ENCODE measurements at regions not wholly inside any gene's neighbourhood (a gene's known extent, or its start where the extent isn't known, plus 50 kb on each side); places are given as distances from the start of the nearest gene placed in this dataset.

DNA sequence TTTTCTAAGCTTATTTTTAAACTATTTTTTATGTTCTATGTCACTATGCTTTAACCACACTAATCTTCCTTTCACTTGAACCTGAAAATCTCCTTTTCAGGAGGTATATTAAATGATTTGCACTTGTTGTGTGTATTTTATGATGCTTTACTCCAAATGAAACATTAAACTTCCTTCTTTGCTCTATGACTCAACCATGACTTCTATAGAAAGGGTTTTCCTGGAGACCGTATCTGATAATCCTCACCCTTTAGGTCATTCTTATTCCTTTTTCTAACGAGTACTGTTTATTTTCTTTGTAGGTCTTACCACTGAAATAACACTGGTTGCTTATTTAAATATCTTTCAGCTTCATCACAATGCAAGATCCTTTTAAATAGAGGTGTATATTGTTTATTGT is 1163.2 kb downstream of the PCDH18 start:
- no peaks in the 10 kb centered on the region for H3K9me3 Mint-ChIP-seq (ENCODE audit: unreplicated experiment)
- TF ChIP-seq, protein P1, sequence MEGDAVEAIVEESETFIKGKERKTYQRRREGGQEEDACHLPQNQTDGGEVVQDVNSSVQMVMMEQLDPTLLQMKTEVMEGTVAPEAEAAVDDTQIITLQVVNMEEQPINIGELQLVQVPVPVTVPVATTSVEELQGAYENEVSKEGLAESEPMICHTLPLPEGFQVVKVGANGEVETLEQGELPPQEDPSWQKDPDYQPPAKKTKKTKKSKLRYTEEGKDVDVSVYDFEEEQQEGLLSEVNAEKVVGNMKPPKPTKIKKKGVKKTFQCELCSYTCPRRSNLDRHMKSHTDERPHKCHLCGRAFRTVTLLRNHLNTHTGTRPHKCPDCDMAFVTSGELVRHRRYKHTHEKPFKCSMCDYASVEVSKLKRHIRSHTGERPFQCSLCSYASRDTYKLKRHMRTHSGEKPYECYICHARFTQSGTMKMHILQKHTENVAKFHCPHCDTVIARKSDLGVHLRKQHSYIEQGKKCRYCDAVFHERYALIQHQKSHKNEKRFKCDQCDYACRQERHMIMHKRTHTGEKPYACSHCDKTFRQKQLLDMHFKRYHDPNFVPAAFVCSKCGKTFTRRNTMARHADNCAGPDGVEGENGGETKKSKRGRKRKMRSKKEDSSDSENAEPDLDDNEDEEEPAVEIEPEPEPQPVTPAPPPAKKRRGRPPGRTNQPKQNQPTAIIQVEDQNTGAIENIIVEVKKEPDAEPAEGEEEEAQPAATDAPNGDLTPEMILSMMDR (IDR thresholded peaks at IDR 0.05; ENCODE audit: partially characterized antibody, unreplicated experiment): no peak
- H3K27ac Mint-ChIP-seq (ENCODE audit: unreplicated experiment): no peak overlapping the region
- H3K4me1 Mint-ChIP-seq (ENCODE audit: low read depth, unreplicated experiment): no peaks in the 10 kb centered on the region
- H3K4me3 Mint-ChIP-seq (ENCODE audit: unreplicated experiment): no peak overlapping the region
- H3K36me3 Mint-ChIP-seq (ENCODE audit: unreplicated experiment): no peaks in the 10 kb centered on the region
- H3K27me3 Mint-ChIP-seq (ENCODE audit: unreplicated experiment): no peaks in the 10 kb centered on the region
- no peak for DNase-seq

GRCh38 chr4:136357556-136357955 is 1174.7 kb downstream of the PCDH18 start:
- Mint-ChIP-seq H3K4me3 (ENCODE audit: unreplicated experiment) (no peak overlapping the region), H3K36me3 (ENCODE audit: unreplicated experiment) (no peaks in the 10 kb centered on the region), H3K27ac (ENCODE audit: unreplicated experiment) (no peak overlapping the region), H3K4me1 (ENCODE audit: low read depth, unreplicated experiment) (peaks cover 4% of the 10 kb centered on the region), H3K27me3 (ENCODE audit: unreplicated experiment) (no peaks in the 10 kb centered on the region), H3K9me3 (ENCODE audit: unreplicated experiment) (peaks cover 2% of the 10 kb centered on the region)
- TF ChIP-seq, protein P1 (IDR thresholded peaks at IDR 0.05; ENCODE audit: partially characterized antibody, unreplicated experiment): no peak
- DNase-seq: no peak

GRCh38 chr4:136355970-136356369 is 1176.3 kb downstream of the PCDH18 start:
- peaks cover 2% of the 10 kb centered on the region for H3K9me3 Mint-ChIP-seq (ENCODE audit: unreplicated experiment)
- no peak for DNase-seq
- TF ChIP-seq, protein P1 (IDR thresholded peaks at IDR 0.05; ENCODE audit: partially characterized antibody, unreplicated experiment): no peak
- no peaks in the 10 kb centered on the region for H3K27me3 Mint-ChIP-seq (ENCODE audit: unreplicated experiment)
- no peaks in the 10 kb centered on the region for H3K36me3 Mint-ChIP-seq (ENCODE audit: unreplicated experiment)
- no peak overlapping the region for H3K27ac Mint-ChIP-seq (ENCODE audit: unreplicated experiment)
- H3K4me3 Mint-ChIP-seq (ENCODE audit: unreplicated experiment): no peak overlapping the region
- peaks cover 4% of the 10 kb centered on the region for H3K4me1 Mint-ChIP-seq (ENCODE audit: low read depth, unreplicated experiment)

DNA sequence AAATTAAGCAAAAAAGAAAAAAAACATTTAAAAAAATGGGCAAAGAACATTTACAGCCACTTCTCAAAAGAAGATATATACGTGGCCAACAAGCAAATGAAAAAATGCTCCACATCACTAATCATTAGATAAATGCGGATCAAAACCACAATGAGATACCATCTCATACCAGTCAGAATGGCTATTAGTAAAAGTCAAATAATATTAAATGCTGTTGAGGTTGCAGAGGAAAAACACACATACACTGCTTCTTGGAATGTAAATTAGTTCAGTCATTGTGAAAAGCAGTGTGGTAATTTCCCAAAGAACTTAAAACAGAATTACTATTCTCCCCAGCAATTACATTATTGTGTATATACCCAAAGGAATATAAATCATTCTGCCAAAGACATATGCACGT is 1189.0 kb downstream of the PCDH18 start:
- no peaks in the 10 kb centered on the region for H3K4me1 Mint-ChIP-seq (ENCODE audit: low read depth, unreplicated experiment)
- no peak for DNase-seq
- no peak overlapping the region for H3K4me3 Mint-ChIP-seq (ENCODE audit: unreplicated experiment)
- H3K27ac Mint-ChIP-seq (ENCODE audit: unreplicated experiment): no peak overlapping the region
- H3K36me3 Mint-ChIP-seq (ENCODE audit: unreplicated experiment): no peaks in the 10 kb centered on the region
- no peaks in the 10 kb centered on the region for H3K9me3 Mint-ChIP-seq (ENCODE audit: unreplicated experiment)
- H3K27me3 Mint-ChIP-seq (ENCODE audit: unreplicated experiment): no peaks in the 10 kb centered on the region
- TF ChIP-seq, protein P1 (IDR thresholded peaks at IDR 0.05; ENCODE audit: partially characterized antibody, unreplicated experiment): no peak

- Mint-ChIP-seq H3K4me3 (ENCODE audit: unreplicated experiment) (no peak overlapping the region), H3K4me1 (ENCODE audit: low read depth, unreplicated experiment) (no peaks in the 10 kb centered on the region), H3K9me3 (ENCODE audit: unreplicated experiment) (no peaks in the 10 kb centered on the region), H3K36me3 (ENCODE audit: unreplicated experiment) (no peaks in the 10 kb centered on the region), H3K27me3 (ENCODE audit: unreplicated experiment) (no peaks in the 10 kb centered on the region), H3K27ac (ENCODE audit: unreplicated experiment) (no peak overlapping the region)
- DNase-seq: no peak
- TF ChIP-seq, protein P1 (IDR thresholded peaks at IDR 0.05; ENCODE audit: partially characterized antibody, unreplicated experiment): no peak
Measured at GRCh38 chr4:136342666-136343065, 1189.6 kb downstream of the PCDH18 start.

Measured in glutamatergic neuron (in vitro differentiated cells).